ENCODE measurements at regions not wholly inside any gene's neighbourhood (a gene's known extent, or its start where the extent isn't known, plus 50 kb on each side); places are given as distances from the start of the nearest gene placed in this dataset.
"Not testable (repeated sequence)": the region's sequence is repeated elsewhere in the genome, so short reads cannot be mapped to it uniquely, and the experiment has no call there.

- not testable (repeated sequence) for H3K27ac ChIP-seq (ENCODE audit: low read length); H3K27me3 ChIP-seq (ENCODE audit: control insufficient read depth, insufficient read depth, low read length); H3K9me3 ChIP-seq (ENCODE audit: control insufficient read depth, insufficient read depth, low read length); H3K36me3 ChIP-seq (ENCODE audit: control insufficient read depth, insufficient read depth, low read length); H3K4me1 ChIP-seq (ENCODE audit: control insufficient read depth, insufficient read depth, low read length); H3K4me3 ChIP-seq (ENCODE audit: low read length); DNase-seq (ENCODE audit: low read depth, low spot score)
- WGBS (ENCODE audit: insufficient coverage, insufficient read length), result no CpG with 5 or more reads among the region's 37 CpGs
Observed at GRCh38 chr4:131724847-131725246, 1424.2 kb upstream of the PCDH10 start.

GRCh38 chr4:131725521-131725920 lies 1423.6 kb upstream of the PCDH10 start:
- H3K27me3 ChIP-seq (ENCODE audit: control insufficient read depth, insufficient read depth, low read length); H3K4me3 ChIP-seq (ENCODE audit: low read length); DNase-seq (ENCODE audit: low read depth, low spot score); H3K27ac ChIP-seq (ENCODE audit: low read length); H3K36me3 ChIP-seq (ENCODE audit: control insufficient read depth, insufficient read depth, low read length); H3K9me3 ChIP-seq (ENCODE audit: control insufficient read depth, insufficient read depth, low read length); H3K4me1 ChIP-seq (ENCODE audit: control insufficient read depth, insufficient read depth, low read length): not testable (repeated sequence)
- WGBS (ENCODE audit: insufficient coverage, insufficient read length), result no CpG with 5 or more reads among the region's 29 CpGs

GRCh38 chr4:131726940-131727339 lies 1422.2 kb upstream of the PCDH10 start:
- H3K9me3 ChIP-seq (ENCODE audit: control insufficient read depth, insufficient read depth, low read length); H3K4me1 ChIP-seq (ENCODE audit: control insufficient read depth, insufficient read depth, low read length); DNase-seq (ENCODE audit: low read depth, low spot score); H3K36me3 ChIP-seq (ENCODE audit: control insufficient read depth, insufficient read depth, low read length); H3K27me3 ChIP-seq (ENCODE audit: control insufficient read depth, insufficient read depth, low read length); H3K27ac ChIP-seq (ENCODE audit: low read length); H3K4me3 ChIP-seq (ENCODE audit: low read length): not testable (repeated sequence)
- WGBS (ENCODE audit: insufficient coverage, insufficient read length), result no CpG with 5 or more reads among the region's 28 CpGs

GRCh38 chr4:131727418-131727817 lies 1421.7 kb upstream of the PCDH10 start:
- H3K4me3 ChIP-seq (ENCODE audit: low read length); H3K9me3 ChIP-seq (ENCODE audit: control insufficient read depth, insufficient read depth, low read length); DNase-seq (ENCODE audit: low read depth, low spot score); H3K27ac ChIP-seq (ENCODE audit: low read length); H3K27me3 ChIP-seq (ENCODE audit: control insufficient read depth, insufficient read depth, low read length); H3K4me1 ChIP-seq (ENCODE audit: control insufficient read depth, insufficient read depth, low read length); H3K36me3 ChIP-seq (ENCODE audit: control insufficient read depth, insufficient read depth, low read length): not testable (repeated sequence)
- no CpG with 5 or more reads among the region's 40 CpGs for whole genome bisulfite sequencing (ENCODE audit: insufficient coverage, insufficient read length)

- no CpG with 5 or more reads among the region's 30 CpGs for WGBS (ENCODE audit: insufficient coverage, insufficient read length)
- H3K27me3 ChIP-seq (ENCODE audit: control insufficient read depth, insufficient read depth, low read length); H3K4me3 ChIP-seq (ENCODE audit: low read length); H3K36me3 ChIP-seq (ENCODE audit: control insufficient read depth, insufficient read depth, low read length); H3K9me3 ChIP-seq (ENCODE audit: control insufficient read depth, insufficient read depth, low read length); H3K27ac ChIP-seq (ENCODE audit: low read length); H3K4me1 ChIP-seq (ENCODE audit: control insufficient read depth, insufficient read depth, low read length); DNase-seq (ENCODE audit: low read depth, low spot score): not testable (repeated sequence)
Observed at GRCh38 chr4:131729205-131729604, 1419.9 kb upstream of the PCDH10 start.

- not testable (repeated sequence) for H3K36me3 ChIP-seq (ENCODE audit: control insufficient read depth, insufficient read depth, low read length); H3K27me3 ChIP-seq (ENCODE audit: control insufficient read depth, insufficient read depth, low read length); H3K27ac ChIP-seq (ENCODE audit: low read length); DNase-seq (ENCODE audit: low read depth, low spot score); H3K4me3 ChIP-seq (ENCODE audit: low read length); H3K9me3 ChIP-seq (ENCODE audit: control insufficient read depth, insufficient read depth, low read length); H3K4me1 ChIP-seq (ENCODE audit: control insufficient read depth, insufficient read depth, low read length)
- no CpG with 5 or more reads among the region's 59 CpGs for WGBS (ENCODE audit: insufficient coverage, insufficient read length)
Observed at GRCh38 chr4:131729716-131730398, 1419.2 kb upstream of the PCDH10 start.

GRCh38 chr4:131730574-131730973 lies 1418.5 kb upstream of the PCDH10 start:
- not testable (repeated sequence) for DNase-seq (ENCODE audit: low read depth, low spot score); H3K4me3 ChIP-seq (ENCODE audit: low read length); H3K27ac ChIP-seq (ENCODE audit: low read length); H3K4me1 ChIP-seq (ENCODE audit: control insufficient read depth, insufficient read depth, low read length); H3K9me3 ChIP-seq (ENCODE audit: control insufficient read depth, insufficient read depth, low read length); H3K36me3 ChIP-seq (ENCODE audit: control insufficient read depth, insufficient read depth, low read length); H3K27me3 ChIP-seq (ENCODE audit: control insufficient read depth, insufficient read depth, low read length)
- no CpG with 5 or more reads among the region's 28 CpGs for WGBS (ENCODE audit: insufficient coverage, insufficient read length)

- WGBS (ENCODE audit: insufficient coverage, insufficient read length), result no CpG with 5 or more reads among the region's 47 CpGs
- H3K27me3 ChIP-seq (ENCODE audit: control insufficient read depth, insufficient read depth, low read length); H3K4me1 ChIP-seq (ENCODE audit: control insufficient read depth, insufficient read depth, low read length); H3K9me3 ChIP-seq (ENCODE audit: control insufficient read depth, insufficient read depth, low read length); H3K36me3 ChIP-seq (ENCODE audit: control insufficient read depth, insufficient read depth, low read length); H3K27ac ChIP-seq (ENCODE audit: low read length); DNase-seq (ENCODE audit: low read depth, low spot score); H3K4me3 ChIP-seq (ENCODE audit: low read length): not testable (repeated sequence)
Observed at GRCh38 chr4:131732034-131732630, 1417.0 kb upstream of the PCDH10 start.

GRCh38 chr4:131734321-131734720 lies 1414.8 kb upstream of the PCDH10 start:
- no CpG with 5 or more reads among the region's 31 CpGs for WGBS (ENCODE audit: insufficient coverage, insufficient read length)
- not testable (repeated sequence) for H3K4me3 ChIP-seq (ENCODE audit: low read length); H3K27me3 ChIP-seq (ENCODE audit: control insufficient read depth, insufficient read depth, low read length)

GRCh38 chr4:131734851-131735385 lies 1414.2 kb upstream of the PCDH10 start:
- not testable (repeated sequence) for H3K27me3 ChIP-seq (ENCODE audit: control insufficient read depth, insufficient read depth, low read length); H3K4me1 ChIP-seq (ENCODE audit: control insufficient read depth, insufficient read depth, low read length); H3K4me3 ChIP-seq (ENCODE audit: low read length); H3K9me3 ChIP-seq (ENCODE audit: control insufficient read depth, insufficient read depth, low read length); H3K36me3 ChIP-seq (ENCODE audit: control insufficient read depth, insufficient read depth, low read length); H3K27ac ChIP-seq (ENCODE audit: low read length); DNase-seq (ENCODE audit: low read depth, low spot score)
- WGBS (ENCODE audit: insufficient coverage, insufficient read length), result no CpG with 5 or more reads among the region's 51 CpGs

More at GRCh38 chr4:131734321-131734720, 1414.8 kb upstream of the PCDH10 start:
- H3K27ac ChIP-seq (ENCODE audit: low read length); H3K36me3 ChIP-seq (ENCODE audit: control insufficient read depth, insufficient read depth, low read length); DNase-seq (ENCODE audit: low read depth, low spot score); H3K4me1 ChIP-seq (ENCODE audit: control insufficient read depth, insufficient read depth, low read length); H3K9me3 ChIP-seq (ENCODE audit: control insufficient read depth, insufficient read depth, low read length): not testable (repeated sequence)

- H3K27me3 ChIP-seq (ENCODE audit: control insufficient read depth, insufficient read depth, low read length); H3K9me3 ChIP-seq (ENCODE audit: control insufficient read depth, insufficient read depth, low read length); DNase-seq (ENCODE audit: low read depth, low spot score); H3K4me3 ChIP-seq (ENCODE audit: low read length); H3K27ac ChIP-seq (ENCODE audit: low read length); H3K4me1 ChIP-seq (ENCODE audit: control insufficient read depth, insufficient read depth, low read length); H3K36me3 ChIP-seq (ENCODE audit: control insufficient read depth, insufficient read depth, low read length): not testable (repeated sequence)
- no CpG with 5 or more reads among the region's 26 CpGs for WGBS (ENCODE audit: insufficient coverage, insufficient read length)
Observed at GRCh38 chr4:131738991-131739390, 1410.1 kb upstream of the PCDH10 start.

Data from iPS DF 6.9 (cell line).